PC-9 (cell line): ENCODE measurements at regions not wholly inside any gene's neighbourhood (a gene's known extent, or its start where the extent isn't known, plus 50 kb on each side); places are given as distances from the start of the nearest gene placed in this dataset.
"Not testable (repeated sequence)": the region's sequence is repeated elsewhere in the genome, so short reads cannot be mapped to it uniquely, and the experiment has no call there.

Experiments
- BruUV-seq: library from RNA; stranded (reverse); fragments of 400-500 nt; replicated peaks from 2 replicates; lab custom pipeline; 2021; lab: Mats Ljungman, UMichigan
- CTCF ChIA-PET: fragments of 300-600 bp; sonication (Branson Sonifier 250); formaldehyde crosslinking; loops from one replicate; lab custom pipeline; 2022; ENCODE audit warnings: antibody characterized with exemption; lab: Charles Lee
- POLR2A ChIA-PET: fragments of 300-600 bp; sonication (Branson Sonifier 250); formaldehyde crosslinking; loops from one replicate; lab custom pipeline; 2022; ENCODE audit warnings: antibody characterized with exemption; ENCODE audit not compliant: unreplicated experiment; lab: Charles Lee
- DNase-seq, 2 experiments: peaks; one replicate each; pipeline versions ENCODE4 v3.0.0 to v3.0.0-alpha.2; 2015 to 2022; ENCODE audit warnings: mixed read lengths in 1 of 2
- H2AFZ ChIP-seq: fragments of 200-600 bp; sonication (generic); 2 replicates; pipeline ENCODE4 v1.8.1; 2017; ENCODE audit warnings: antibody characterized with exemption
- H3F3A ChIP-seq: fragments of 200-600 bp; sonication (generic); 2 replicates; pipeline ENCODE4 v1.8.1; 2017; ENCODE audit warnings: antibody characterized with exemption, mild to moderate bottlenecking, low read depth; ENCODE audit not compliant: insufficient read depth
- H3K27ac ChIP-seq: fragments of 200-600 bp; sonication (generic); 2 replicates; pipeline ENCODE4 v1.6.1; 2016; ENCODE audit warnings: mixed run types
- H3K27me3 ChIP-seq: fragments of 200-600 bp; sonication (generic); 2 replicates; pipeline ENCODE4 v1.6.1; 2016; ENCODE audit warnings: low read depth, mixed run types; ENCODE audit not compliant: insufficient read depth
- H3K36me3 ChIP-seq: fragments of 200-600 bp; sonication (generic); 2 replicates; pipeline ENCODE4 v1.6.1; 2016; ENCODE audit warnings: low read depth, mixed run types
- H3K4me1 ChIP-seq: fragments of 200-600 bp; sonication (generic); replicated peaks from 2 replicates; pipeline ENCODE4 v1.6.1; 2016; ENCODE audit warnings: mixed run types; ENCODE audit not compliant: insufficient read depth
- H3K4me2 ChIP-seq: fragments of 200-600 bp; sonication (generic); 2 replicates; pipeline ENCODE4 v1.6.1; 2017; ENCODE audit warnings: mixed run types
- H3K4me3 ChIP-seq: fragments of 200-600 bp; sonication (generic); 2 replicates; pipeline ENCODE4 v1.6.1; 2016; ENCODE audit warnings: mixed run types
- H3K79me2 ChIP-seq: fragments of 200-600 bp; sonication (generic); 2 replicates; pipeline ENCODE4 v1.6.1; 2017; ENCODE audit warnings: low read depth, mixed run types
- H3K9me2 ChIP-seq: fragments of 200-600 bp; sonication (generic); 2 replicates; pipeline ENCODE4 v1.8.1; 2017; ENCODE audit warnings: mild to moderate bottlenecking; ENCODE audit not compliant: insufficient read depth
- H3K9me3 ChIP-seq: fragments of 200-600 bp; sonication (generic); 2 replicates; pipeline ENCODE4 v1.8.1; 2016; ENCODE audit warnings: low read depth; ENCODE audit not compliant: insufficient read depth
- H4K20me1 ChIP-seq: fragments of 200-600 bp; sonication (generic); 2 replicates; pipeline ENCODE4 v1.8.1; 2017; ENCODE audit not compliant: insufficient read depth
- EZH2 ChIP-seq: fragments of 200-600 bp; sonication (generic); IDR thresholded peaks from 2 replicates; pipeline ENCODE4 v1.8.0; 2017; ENCODE audit warnings: antibody characterized with exemption, low read depth
- intact Hi-C: fragments of 100-400 bp; cut with micrococcal nuclease; formaldehyde crosslinking; loops from one replicate; pipeline ENCODE4 v1.10.0; 2022; ENCODE audit not compliant: unreplicated experiment
- TF ChIP-seq, protein P1 (sequence below): fragments of 200-600 bp; sonication (generic); conservative IDR thresholded peaks from 2 replicates; pipeline ENCODE4 v1.6.1; 2017; ENCODE audit warnings: mixed run types, antibody characterized with exemption, mild to moderate bottlenecking, moderate library complexity

DNA sequence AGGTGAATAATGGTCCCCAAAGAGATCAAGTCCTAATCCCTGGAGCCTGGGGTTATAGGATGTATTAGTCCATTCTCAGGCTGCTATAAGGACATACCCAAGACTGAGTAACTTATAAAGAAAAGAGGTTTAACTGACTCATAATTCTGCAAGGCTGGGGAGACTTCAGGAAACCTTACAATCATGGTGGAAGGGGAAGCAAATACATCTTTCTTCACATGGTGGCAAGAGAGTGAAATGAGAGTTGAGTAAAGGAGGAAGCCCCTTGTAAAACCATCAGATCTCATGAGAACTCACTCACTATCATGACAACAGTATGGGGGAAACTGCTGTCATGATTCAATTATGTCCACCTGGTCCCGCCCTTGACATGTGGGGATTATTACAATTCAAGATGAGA is 142.9 kb upstream of the ANKRD28 start:
- H3K4me2 ChIP-seq = no peak overlapping the region
- no peaks in the 10 kb centered on the region for H3K9me2 ChIP-seq
- BruUV-seq = no TSS peak
- POLR2A ChIA-PET = no interaction called here
- no peaks in the 10 kb centered on the region for H3K79me2 ChIP-seq
- no peak for TF ChIP-seq EZH2
- TF ChIP-seq, protein P1, sequence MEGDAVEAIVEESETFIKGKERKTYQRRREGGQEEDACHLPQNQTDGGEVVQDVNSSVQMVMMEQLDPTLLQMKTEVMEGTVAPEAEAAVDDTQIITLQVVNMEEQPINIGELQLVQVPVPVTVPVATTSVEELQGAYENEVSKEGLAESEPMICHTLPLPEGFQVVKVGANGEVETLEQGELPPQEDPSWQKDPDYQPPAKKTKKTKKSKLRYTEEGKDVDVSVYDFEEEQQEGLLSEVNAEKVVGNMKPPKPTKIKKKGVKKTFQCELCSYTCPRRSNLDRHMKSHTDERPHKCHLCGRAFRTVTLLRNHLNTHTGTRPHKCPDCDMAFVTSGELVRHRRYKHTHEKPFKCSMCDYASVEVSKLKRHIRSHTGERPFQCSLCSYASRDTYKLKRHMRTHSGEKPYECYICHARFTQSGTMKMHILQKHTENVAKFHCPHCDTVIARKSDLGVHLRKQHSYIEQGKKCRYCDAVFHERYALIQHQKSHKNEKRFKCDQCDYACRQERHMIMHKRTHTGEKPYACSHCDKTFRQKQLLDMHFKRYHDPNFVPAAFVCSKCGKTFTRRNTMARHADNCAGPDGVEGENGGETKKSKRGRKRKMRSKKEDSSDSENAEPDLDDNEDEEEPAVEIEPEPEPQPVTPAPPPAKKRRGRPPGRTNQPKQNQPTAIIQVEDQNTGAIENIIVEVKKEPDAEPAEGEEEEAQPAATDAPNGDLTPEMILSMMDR = no peak
- no peak overlapping the region for H3K4me3 ChIP-seq
- H4K20me1 ChIP-seq = no peaks in the 10 kb centered on the region
- H3K4me1 ChIP-seq = no peaks in the 10 kb centered on the region
- intact Hi-C loops = no loop called here
- no peaks in the 10 kb centered on the region for H3K36me3 ChIP-seq
- no peak for DNase-seq
- no peaks in the 10 kb centered on the region for H3K27me3 ChIP-seq
- no peak overlapping the region for H2AFZ ChIP-seq
- CTCF ChIA-PET = no interaction called here
- peaks cover 8% of the 10 kb centered on the region; the same call in 1 of the 2 replicates for H3K9me3 ChIP-seq
- H3K27ac ChIP-seq = no peak overlapping the region
- no peaks in the 10 kb centered on the region for H3F3A ChIP-seq

DNA sequence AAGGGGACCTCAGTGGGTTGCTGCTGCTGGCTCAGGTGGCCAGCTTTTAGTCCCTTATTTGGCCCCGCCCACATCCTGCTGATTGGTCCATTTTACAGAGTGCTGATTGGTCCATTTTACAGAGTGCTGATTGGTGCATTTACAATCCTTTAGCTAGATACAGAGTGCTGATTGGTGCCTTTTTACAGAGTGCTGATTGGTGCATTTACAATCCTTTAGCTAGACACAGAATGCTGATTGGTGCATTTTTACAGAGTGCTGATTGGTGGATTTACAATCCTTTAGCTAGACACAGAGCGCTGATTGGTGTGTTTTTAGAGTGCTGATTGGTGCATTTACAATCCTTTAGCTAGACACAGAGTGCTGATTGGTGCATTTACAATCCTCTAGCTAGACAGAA is 143.7 kb upstream of the ANKRD28 start:
- H3K9me3 ChIP-seq, H3K4me2 ChIP-seq, H3K79me2 ChIP-seq, H3K36me3 ChIP-seq, H4K20me1 ChIP-seq, H3K27ac ChIP-seq, BruUV-seq, H3K4me1 ChIP-seq, H3F3A ChIP-seq, intact Hi-C loops, POLR2A ChIA-PET, H3K27me3 ChIP-seq, H3K4me3 ChIP-seq, DNase-seq, H3K9me2 ChIP-seq, CTCF ChIA-PET, H2AFZ ChIP-seq: not testable (repeated sequence)

DNA sequence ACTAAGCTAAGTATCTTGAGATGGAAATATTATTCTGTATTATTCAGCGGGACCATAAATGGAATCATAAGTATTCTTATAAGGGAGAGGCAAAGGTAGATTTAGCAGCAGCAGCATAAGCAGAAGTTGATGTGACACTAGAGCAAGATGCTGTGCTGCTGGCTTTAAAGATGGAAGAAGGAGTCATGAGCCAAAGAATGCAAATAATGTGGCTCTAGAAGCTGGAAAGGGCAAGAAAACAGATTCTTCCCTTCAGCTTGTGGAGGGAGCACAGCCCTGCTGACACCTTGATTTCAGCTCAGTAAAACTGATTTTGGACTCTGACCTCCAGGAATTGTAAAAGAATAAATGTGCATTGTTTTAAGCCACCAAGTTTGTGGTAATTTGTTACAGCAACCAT is 144.2 kb upstream of the ANKRD28 start:
- Histone ChIP-seq H3K4me2 (no peak overlapping the region), H3K9me2 (no peaks in the 10 kb centered on the region), H3K79me2 (no peaks in the 10 kb centered on the region), H3F3A (no peaks in the 10 kb centered on the region), H3K4me3 (no peak overlapping the region), H3K4me1 (no peaks in the 10 kb centered on the region), H3K36me3 (no peaks in the 10 kb centered on the region), H4K20me1 (no peaks in the 10 kb centered on the region), H3K9me3 (peaks cover 8% of the 10 kb centered on the region; the same call in 1 of the 2 replicates), H2AFZ (no peak overlapping the region), H3K27me3 (no peaks in the 10 kb centered on the region), H3K27ac (no peak overlapping the region)
- POLR2A ChIA-PET = no interaction called here
- CTCF ChIA-PET = no interaction called here
- no TSS peak for BruUV-seq
- DNase-seq = no peak
- intact Hi-C loops = no loop called here
- TF ChIP-seq, protein P1 = no peak
- no peak for TF ChIP-seq EZH2

DNA sequence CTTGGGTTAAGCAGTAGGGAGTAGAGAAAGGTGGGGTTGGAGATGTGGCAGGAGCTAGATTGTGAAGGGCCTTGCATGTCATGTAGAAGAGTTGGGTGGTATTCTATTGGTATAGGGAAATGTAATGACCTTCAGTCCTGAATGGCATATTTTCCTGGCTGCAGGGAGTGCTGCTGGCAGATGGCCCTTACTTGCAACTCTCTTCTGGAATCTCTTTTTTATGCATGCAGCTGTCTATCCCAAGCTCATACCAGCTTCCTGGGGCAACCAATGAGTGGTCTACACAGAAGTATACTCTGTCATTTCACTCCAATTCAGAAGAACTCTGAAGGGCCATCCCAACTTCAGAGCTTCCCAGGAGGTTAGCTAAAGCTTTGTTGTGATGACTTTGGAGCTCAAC is 144.7 kb upstream of the ANKRD28 start:
- H3K79me2 ChIP-seq = no peaks in the 10 kb centered on the region
- no peaks in the 10 kb centered on the region for H3K9me2 ChIP-seq
- H3K9me3 ChIP-seq = peaks cover 8% of the 10 kb centered on the region; the same call in 1 of the 2 replicates
- H3K4me2 ChIP-seq = no peak overlapping the region
- no peak overlapping the region for H3K27ac ChIP-seq
- ChIA-PET POLR2A (no interaction called here), CTCF (no interaction called here)
- H3K36me3 ChIP-seq = no peaks in the 10 kb centered on the region
- TF ChIP-seq, protein P1 = no peak
- TF ChIP-seq EZH2 = no peak
- no peaks in the 10 kb centered on the region for H3K27me3 ChIP-seq
- no peaks in the 10 kb centered on the region for H4K20me1 ChIP-seq
- no peak overlapping the region for H3K4me3 ChIP-seq
- H2AFZ ChIP-seq = no peak overlapping the region
- H3K4me1 ChIP-seq = no peaks in the 10 kb centered on the region
- no peak for DNase-seq
- intact Hi-C loops = no loop called here
- BruUV-seq = no TSS peak
- H3F3A ChIP-seq = no peaks in the 10 kb centered on the region
